NOMO-1 (cell line): ENCODE measurements at regions not wholly inside any gene's neighbourhood (a gene's known extent, or its start where the extent isn't known, plus 50 kb on each side); places are given as distances from the start of the nearest gene placed in this dataset.

Source experiments
- DNase-seq, 2 experiments: peaks; one replicate each; lab custom pipeline; 2025; ENCODE audit not compliant: unreplicated experiment in 2 of 2; lab: John Stamatoyannopoulos, UW

GRCh38 chr3:110375751-110376518, 695.7 kb upstream of the NECTIN3 start:
- DNase-seq: no peak

- DNase-seq: no peak
Measured at GRCh38 chr3:110378481-110378880, 693.1 kb upstream of the NECTIN3 start.

- DNase-seq: no peak
Measured at GRCh38 chr3:110381992-110382391, 689.6 kb upstream of the NECTIN3 start.

GRCh38 chr3:110383356-110383755, 688.3 kb upstream of the NECTIN3 start:
- no peak for DNase-seq

GRCh38 chr3:110384601-110385000, 687.0 kb upstream of the NECTIN3 start:
- DNase-seq: no peak

- DNase-seq: no peak
Measured at GRCh38 chr3:110389005-110389404, 682.6 kb upstream of the NECTIN3 start.

GRCh38 chr3:110390372-110390771, 681.2 kb upstream of the NECTIN3 start:
- DNase-seq: no peak

GRCh38 chr3:110391042-110391441, 680.6 kb upstream of the NECTIN3 start:
- no peak for DNase-seq

GRCh38 chr3:110391640-110392395, 679.8 kb upstream of the NECTIN3 start:
- no peak for DNase-seq

- DNase-seq: no peak
Measured at GRCh38 chr3:110393941-110394340, 677.7 kb upstream of the NECTIN3 start.

GRCh38 chr3:110397115-110397514, 674.5 kb upstream of the NECTIN3 start:
- DNase-seq: no peak

- no peak for DNase-seq
Measured at GRCh38 chr3:110400315-110400714, 671.3 kb upstream of the NECTIN3 start.

- no peak for DNase-seq
Measured at GRCh38 chr3:110405830-110406585, 665.6 kb upstream of the NECTIN3 start.

- no peak for DNase-seq
Measured at GRCh38 chr3:110413266-110413665, 658.4 kb upstream of the NECTIN3 start.

- no peak for DNase-seq
Measured at GRCh38 chr3:110413807-110414748, 657.5 kb upstream of the NECTIN3 start.

- DNase-seq: no peak
Measured at GRCh38 chr3:110414855-110415254, 656.8 kb upstream of the NECTIN3 start.

- no peak for DNase-seq
Measured at GRCh38 chr3:110419096-110419495, 652.5 kb upstream of the NECTIN3 start.

- DNase-seq: no peak
Measured at GRCh38 chr3:110419601-110420000, 652.0 kb upstream of the NECTIN3 start.

GRCh38 chr3:110420158-110420641, 651.4 kb upstream of the NECTIN3 start:
- no peak for DNase-seq

GRCh38 chr3:110423276-110423675, 648.3 kb upstream of the NECTIN3 start:
- no peak for DNase-seq
